Mesodermal cell (in vitro differentiated cells): ENCODE measurements at regions not wholly inside any gene's neighbourhood (a gene's known extent, or its start where the extent isn't known, plus 50 kb on each side); places are given as distances from the start of the nearest gene placed in this dataset.
A peak's percentile ranks its signal among the peaks of the same experiment; 100 is the strongest.

Experiments used
- H3K27ac ChIP-seq: 2 replicates; pipeline ENCODE4 v1.7.0; 2013; ENCODE audit warnings: mild to moderate bottlenecking, low read depth, low read length, moderate library complexity; ENCODE audit not compliant: severe bottlenecking
- H3K36me3 ChIP-seq: 2 replicates; pipeline ENCODE4 v1.7.1; 2013; ENCODE audit warnings: mild to moderate bottlenecking, low read length, moderate library complexity; ENCODE audit not compliant: control insufficient read depth, insufficient read depth
- H3K4me1 ChIP-seq: one replicate; pipeline ENCODE4 v1.7.1; 2013; ENCODE audit warnings: mild to moderate bottlenecking, low read length; ENCODE audit not compliant: insufficient read depth, control insufficient read depth, poor library complexity, severe bottlenecking
- H3K4me3 ChIP-seq: 2 replicates; pipeline ENCODE4 v1.7.0; 2013; ENCODE audit warnings: low read length, control low read depth, mild to moderate bottlenecking; ENCODE audit not compliant: insufficient read depth, poor library complexity, severe bottlenecking; ENCODE audit errors: extremely low read depth
- H3K9me3 ChIP-seq: 2 replicates; pipeline ENCODE4 v1.7.1; 2013; ENCODE audit warnings: mild to moderate bottlenecking, low read length, moderate library complexity; ENCODE audit not compliant: control insufficient read depth
- WGBS, 2 experiments: methylation state at CpG; one replicate each; pipeline ENCODE4 v1.1.5; 2013; ENCODE audit warnings: missing lambda C conversion rate in 2 of 2; ENCODE audit not compliant: insufficient coverage in 2 of 2; 5-methylcytosine and 5-hydroxymethylcytosine counted together

DNA sequence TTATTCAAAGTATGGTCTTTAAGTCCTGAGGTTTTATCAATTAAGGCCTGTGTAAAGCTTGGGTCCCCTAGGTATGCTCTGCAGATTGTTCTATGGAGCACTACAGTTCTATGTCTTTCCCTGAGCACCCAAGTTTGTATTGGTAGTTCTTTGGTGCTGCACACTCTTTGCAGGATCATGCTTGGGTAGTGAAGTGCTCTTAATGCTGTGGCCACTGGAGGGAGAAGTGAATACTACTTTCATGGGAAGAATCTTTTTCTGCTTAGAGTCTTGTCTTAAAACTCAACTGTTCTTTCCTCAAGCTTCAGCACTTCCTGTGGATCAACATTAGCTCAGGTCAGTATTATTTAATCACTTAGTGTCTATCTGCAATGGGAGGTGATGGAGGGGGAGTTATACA lies 93.6 kb upstream of the CFAP20DC start:
- Histone ChIP-seq H3K36me3 (no peaks in the 10 kb centered on the region), H3K4me1 (no peaks in the 10 kb centered on the region), H3K4me3 (no peak overlapping the region), H3K27ac (no peak overlapping the region), H3K9me3 (no peaks in the 10 kb centered on the region)

- peak overlapping the region; percentile 11 for H3K27ac ChIP-seq
- H3K4me3 ChIP-seq: no peak overlapping the region
- H3K9me3 ChIP-seq: no peaks in the 10 kb centered on the region
- no peaks in the 10 kb centered on the region for H3K4me1 ChIP-seq
- no peaks in the 10 kb centered on the region for H3K36me3 ChIP-seq
- 82 to 87% methylated on average over 2 to 6 of the region's 6 CpGs for WGBS, 2 experiments
These were observed 92.7 kb upstream of the CFAP20DC start for GRCh38 chr3:59142556-59142955.

DNA sequence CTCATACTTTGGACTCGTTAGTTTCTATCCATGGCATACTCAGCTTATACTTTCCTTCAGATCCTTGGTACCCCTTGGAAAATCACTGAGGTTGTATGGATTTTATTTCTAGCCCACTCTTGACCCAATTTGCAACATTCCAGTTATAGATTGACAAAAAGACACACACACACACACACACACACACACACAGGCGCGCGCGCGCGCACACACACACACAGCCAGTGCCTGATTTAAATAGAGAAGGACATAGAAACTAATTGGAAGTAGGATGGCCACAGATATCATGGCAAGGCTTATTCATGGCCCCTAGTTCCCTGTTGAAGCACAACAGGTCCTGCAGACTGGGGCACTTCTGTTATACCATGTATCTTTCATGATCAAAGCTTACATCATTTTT lies 89.1 kb upstream of the CFAP20DC start:
- Histone ChIP-seq H3K4me3 (no peak overlapping the region), H3K36me3 (no peaks in the 10 kb centered on the region), H3K4me1 (no peaks in the 10 kb centered on the region), H3K9me3 (no peaks in the 10 kb centered on the region), H3K27ac (no peak overlapping the region)
- 88 to 100% methylated on average over 1 of the region's 7 CpGs for WGBS, 2 experiments

- H3K4me1 ChIP-seq: no peaks in the 10 kb centered on the region
- H3K9me3 ChIP-seq: no peaks in the 10 kb centered on the region
- no peak overlapping the region for H3K27ac ChIP-seq
- no peak overlapping the region for H3K4me3 ChIP-seq
- WGBS, 2 experiments: 86 to 100% methylated on average over 1 of the region's 1 CpG
- no peaks in the 10 kb centered on the region for H3K36me3 ChIP-seq
These were observed 87.6 kb upstream of the CFAP20DC start for GRCh38 chr3:59137415-59137814.

DNA sequence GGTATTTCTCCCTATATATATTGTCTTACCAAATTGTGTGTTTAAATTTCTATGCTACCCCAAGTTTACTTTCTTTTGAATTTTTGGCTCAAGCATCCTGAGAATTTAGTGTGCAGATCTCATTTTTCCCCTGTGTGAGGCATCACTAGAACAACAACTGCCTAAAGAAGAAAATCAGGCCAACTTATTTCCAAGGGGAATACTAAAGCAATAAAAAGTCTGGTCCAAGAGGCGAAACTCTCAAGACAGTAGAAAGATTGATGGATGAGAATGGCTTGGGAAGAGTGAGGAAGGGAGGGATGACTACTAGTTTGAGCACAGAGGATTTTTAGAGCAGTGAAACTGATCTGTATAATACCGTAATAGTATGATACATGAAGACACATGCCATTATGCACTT lies 86.3 kb upstream of the CFAP20DC start:
- no peak overlapping the region for H3K27ac ChIP-seq
- H3K9me3 ChIP-seq: no peaks in the 10 kb centered on the region
- H3K4me3 ChIP-seq: no peak overlapping the region
- no peaks in the 10 kb centered on the region for H3K36me3 ChIP-seq
- WGBS, 2 experiments: 88 to 100% methylated on average over 1 of the region's 2 CpGs
- no peaks in the 10 kb centered on the region for H3K4me1 ChIP-seq

DNA sequence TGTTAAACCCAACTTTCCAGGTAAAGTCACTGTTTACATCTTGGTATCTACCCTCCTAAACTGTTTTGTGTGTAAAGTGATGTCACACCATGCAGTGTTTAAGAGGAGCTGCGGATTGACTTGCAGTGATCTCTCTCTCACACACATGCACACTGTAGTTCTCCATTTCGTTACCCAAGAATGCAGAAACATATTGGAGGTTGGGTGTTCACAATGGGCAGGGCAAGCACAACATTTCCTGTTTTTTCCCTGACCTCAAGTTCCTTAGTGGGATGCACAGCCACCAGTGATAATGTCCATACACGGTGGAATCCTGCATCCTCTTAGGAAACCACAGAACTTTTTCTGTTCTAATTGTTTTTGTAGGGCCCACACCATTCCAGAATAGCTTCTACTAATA lies 85.3 kb upstream of the CFAP20DC start:
- H3K4me3 ChIP-seq: no peak overlapping the region
- no peaks in the 10 kb centered on the region for H3K36me3 ChIP-seq
- no peaks in the 10 kb centered on the region for H3K4me1 ChIP-seq
- H3K27ac ChIP-seq: no peak overlapping the region
- H3K9me3 ChIP-seq: no peaks in the 10 kb centered on the region
- WGBS, 2 experiments: 74 to 79% methylated on average over 2 of the region's 3 CpGs

DNA sequence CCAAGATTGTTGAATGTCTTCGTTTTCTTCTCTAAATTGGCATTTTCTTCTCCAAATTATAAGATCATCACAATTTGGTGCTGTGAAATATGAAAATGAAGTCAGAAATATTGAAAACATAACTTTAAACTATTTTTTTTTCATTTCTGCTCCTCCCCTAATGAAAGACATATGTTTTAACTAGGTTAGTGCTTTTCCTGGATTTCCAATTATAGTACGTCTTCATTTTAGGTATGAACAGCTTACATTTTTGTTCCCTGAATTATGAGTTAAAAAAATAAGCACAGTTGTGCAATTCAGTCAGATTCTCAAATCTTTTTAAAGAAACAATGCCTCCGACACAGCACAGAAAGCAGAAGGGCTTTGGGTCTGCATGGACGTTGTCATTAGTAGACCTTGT lies 83.5 kb upstream of the CFAP20DC start:
- Histone ChIP-seq H3K9me3 (no peaks in the 10 kb centered on the region), H3K27ac (no peak overlapping the region), H3K4me3 (no peak overlapping the region), H3K4me1 (no peaks in the 10 kb centered on the region), H3K36me3 (no peaks in the 10 kb centered on the region)
- 80% methylated on average over 1 of the region's 4 CpGs; no CpG with 5 or more reads in 1 of the 2 experiments for WGBS, 2 experiments

GRCh38 chr3:59131016-59131766 lies 81.4 kb upstream of the CFAP20DC start:
- Histone ChIP-seq H3K9me3 (no peaks in the 10 kb centered on the region), H3K36me3 (no peaks in the 10 kb centered on the region), H3K27ac (no peak overlapping the region), H3K4me3 (no peak overlapping the region), H3K4me1 (no peaks in the 10 kb centered on the region)
- 100% methylated on average over 1 of the region's 3 CpGs for WGBS, 2 experiments

- Histone ChIP-seq H3K9me3 (no peaks in the 10 kb centered on the region), H3K4me3 (no peak overlapping the region), H3K36me3 (no peaks in the 10 kb centered on the region), H3K27ac (no peak overlapping the region), H3K4me1 (no peaks in the 10 kb centered on the region)
- 10 to 16% methylated on average over 2 of the region's 3 CpGs for WGBS, 2 experiments
These were observed 78.9 kb upstream of the CFAP20DC start for GRCh38 chr3:59128685-59129084.

DNA sequence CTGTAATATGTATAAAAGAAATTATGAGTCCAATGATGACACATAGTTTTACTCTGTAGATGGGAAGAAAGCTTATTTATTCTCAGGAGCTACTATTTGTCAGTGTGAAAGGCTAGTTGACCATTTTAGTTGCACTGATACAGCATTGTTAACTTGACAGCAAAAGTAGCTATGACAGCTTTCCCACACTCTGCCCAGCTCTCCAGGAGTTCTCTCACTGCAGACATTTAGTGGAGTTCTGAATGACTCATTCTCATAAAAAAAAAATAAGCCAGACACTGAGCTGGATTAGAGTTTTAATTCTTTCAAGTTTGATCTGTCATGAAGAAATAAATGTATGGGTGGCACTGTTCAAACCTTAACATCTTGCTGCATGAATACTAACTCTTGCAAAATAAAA lies 77.2 kb upstream of the CFAP20DC start:
- Histone ChIP-seq H3K27ac (peak overlapping the region; percentile 65), H3K4me3 (no peak overlapping the region), H3K36me3 (no peaks in the 10 kb centered on the region), H3K9me3 (no peaks in the 10 kb centered on the region), H3K4me1 (no peaks in the 10 kb centered on the region)

DNA sequence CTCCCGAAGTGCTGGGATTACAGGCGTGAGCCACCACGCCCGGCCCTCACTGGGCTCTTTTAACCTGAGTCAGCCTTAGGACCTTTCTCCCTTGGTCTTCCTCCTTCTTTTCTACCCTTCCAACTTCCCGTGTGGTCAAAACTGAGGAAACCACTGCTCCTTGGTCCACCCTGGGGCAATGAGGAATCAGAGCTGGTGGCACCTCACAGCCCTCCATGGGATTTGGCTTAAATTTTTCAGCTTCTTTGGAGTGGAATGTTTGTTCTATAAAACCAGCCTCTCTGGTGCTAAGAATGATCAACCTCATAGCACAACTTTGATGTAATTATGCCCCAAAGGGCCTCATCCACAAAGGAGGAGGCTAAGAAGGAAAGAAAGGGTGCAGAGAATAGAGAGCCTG lies 76.6 kb upstream of the CFAP20DC start:
- WGBS, 2 experiments: 95% methylated on average over 4 to 5 of the region's 5 CpGs
- Histone ChIP-seq H3K4me3 (no peak overlapping the region), H3K36me3 (no peaks in the 10 kb centered on the region), H3K9me3 (no peaks in the 10 kb centered on the region), H3K27ac (peak overlapping the region; percentile 65), H3K4me1 (no peaks in the 10 kb centered on the region)
